Activated CD8-positive, alpha-beta T cell treated with anti-CD3 and anti-CD28 coated beads, Interleukin-2, amount 10 ng/mL, durations not matched to agents 7 days and 5 days (primary cell): ENCODE measurements at regions not wholly inside any gene's neighbourhood (a gene's known extent, or its start where the extent isn't known, plus 50 kb on each side); places are given as distances from the start of the nearest gene placed in this dataset.

Experiments used
- ATAC-seq: fragments of 150-1000 bp; cut with Tn5 transposase; one replicate; pipeline ENCODE4 v1.10.0; 2021; ENCODE audit warnings: moderate library complexity
- CTCF ChIA-PET: fragments of 350-600 bp; sonication (Branson Sonifier 250); formaldehyde crosslinking; loops from one replicate; lab custom pipeline; 2021; ENCODE audit warnings: antibody characterized with exemption; lab: Charles Lee
- POLR2A ChIA-PET: fragments of 350-600 bp; sonication (Branson Sonifier 250); formaldehyde crosslinking; loops from one replicate; lab custom pipeline; 2021; ENCODE audit warnings: antibody characterized with exemption; lab: Charles Lee
- DNase-seq: peaks from one replicate; pipeline ENCODE4 v3.0.0-alpha.2; 2020
- H3K27ac Mint-ChIP-seq: one replicate; pipeline ENCODE4 v1.8.0; 2021; ENCODE audit warnings: mild to moderate bottlenecking, mixed read lengths
- H3K27me3 Mint-ChIP-seq: one replicate; pipeline ENCODE4 v1.8.0; 2021; ENCODE audit warnings: low read depth, mixed read lengths
- H3K36me3 Mint-ChIP-seq: one replicate; pipeline ENCODE4 v1.8.0; 2021; ENCODE audit warnings: low read depth, mixed read lengths
- H3K4me1 Mint-ChIP-seq: one replicate; pipeline ENCODE4 v1.8.0; 2021; ENCODE audit warnings: low read depth, mixed read lengths
- H3K4me3 Mint-ChIP-seq: one replicate; pipeline ENCODE4 v1.8.0; 2021; ENCODE audit warnings: mild to moderate bottlenecking, mixed read lengths
- H3K9me3 Mint-ChIP-seq: one replicate; pipeline ENCODE4 v1.8.0; 2022; ENCODE audit warnings: mixed read lengths; ENCODE audit not compliant: insufficient read depth

GRCh38 chr1:191101960-191102359 lies 624.3 kb upstream of the BRINP3 start:
- H3K27me3 Mint-ChIP-seq = no peaks in the 10 kb centered on the region
- no peak for ATAC-seq
- H3K4me3 Mint-ChIP-seq = no peak overlapping the region
- H3K27ac Mint-ChIP-seq = no peak overlapping the region
- no peaks in the 10 kb centered on the region for H3K36me3 Mint-ChIP-seq
- DNase-seq = no peak
- CTCF ChIA-PET = no interaction called here
- POLR2A ChIA-PET = no interaction called here
- no peaks in the 10 kb centered on the region for H3K4me1 Mint-ChIP-seq
- peaks cover 7% of the 10 kb centered on the region for H3K9me3 Mint-ChIP-seq

- H3K4me3 Mint-ChIP-seq = no peak overlapping the region
- no peaks in the 10 kb centered on the region for H3K27me3 Mint-ChIP-seq
- POLR2A ChIA-PET = no interaction called here
- CTCF ChIA-PET = no interaction called here
- H3K4me1 Mint-ChIP-seq = no peaks in the 10 kb centered on the region
- no peaks in the 10 kb centered on the region for H3K36me3 Mint-ChIP-seq
- no peak for ATAC-seq
- H3K9me3 Mint-ChIP-seq = peaks cover 18% of the 10 kb centered on the region
- no peak overlapping the region for H3K27ac Mint-ChIP-seq
- DNase-seq = no peak
Measured at GRCh38 chr1:191125950-191126349, 648.3 kb upstream of the BRINP3 start.

- CTCF ChIA-PET = no interaction called here
- POLR2A ChIA-PET = no interaction called here
- ATAC-seq (no peak), DNase-seq (no peak)
- peaks cover 20% of the 10 kb centered on the region for H3K9me3 Mint-ChIP-seq
- no peak overlapping the region for H3K4me3 Mint-ChIP-seq
- no peaks in the 10 kb centered on the region for H3K4me1 Mint-ChIP-seq
- H3K27me3 Mint-ChIP-seq = no peaks in the 10 kb centered on the region
- H3K27ac Mint-ChIP-seq = no peak overlapping the region
- H3K36me3 Mint-ChIP-seq = no peaks in the 10 kb centered on the region
Measured at GRCh38 chr1:191134796-191135195, 657.1 kb upstream of the BRINP3 start.

- H3K27ac Mint-ChIP-seq = no peak overlapping the region
- POLR2A ChIA-PET = no interaction called here
- H3K36me3 Mint-ChIP-seq = no peaks in the 10 kb centered on the region
- no peaks in the 10 kb centered on the region for H3K27me3 Mint-ChIP-seq
- H3K9me3 Mint-ChIP-seq = no peaks in the 10 kb centered on the region
- ATAC-seq (no peak), DNase-seq (no peak)
- no peaks in the 10 kb centered on the region for H3K4me1 Mint-ChIP-seq
- no peak overlapping the region for H3K4me3 Mint-ChIP-seq
- CTCF ChIA-PET = no interaction called here
Measured at GRCh38 chr1:191140038-191140437, 662.4 kb upstream of the BRINP3 start.

- H3K27ac Mint-ChIP-seq = no peak overlapping the region
- no peaks in the 10 kb centered on the region for H3K36me3 Mint-ChIP-seq
- H3K27me3 Mint-ChIP-seq = no peaks in the 10 kb centered on the region
- no peaks in the 10 kb centered on the region for H3K4me1 Mint-ChIP-seq
- peaks cover 12% of the 10 kb centered on the region for H3K9me3 Mint-ChIP-seq
- ATAC-seq (no peak), DNase-seq (no peak)
- H3K4me3 Mint-ChIP-seq = no peak overlapping the region
- CTCF ChIA-PET = no interaction called here
- POLR2A ChIA-PET = no interaction called here
Measured at GRCh38 chr1:191142748-191143147, 665.1 kb upstream of the BRINP3 start.

GRCh38 chr1:191145834-191146233 lies 668.2 kb upstream of the BRINP3 start:
- no peaks in the 10 kb centered on the region for H3K36me3 Mint-ChIP-seq
- no peaks in the 10 kb centered on the region for H3K27me3 Mint-ChIP-seq
- H3K4me3 Mint-ChIP-seq = no peak overlapping the region
- DNase-seq = no peak
- H3K27ac Mint-ChIP-seq = no peak overlapping the region
- no peak for ATAC-seq
- POLR2A ChIA-PET = no interaction called here
- CTCF ChIA-PET = no interaction called here
- H3K4me1 Mint-ChIP-seq = no peaks in the 10 kb centered on the region
- H3K9me3 Mint-ChIP-seq = peaks cover 12% of the 10 kb centered on the region

- Mint-ChIP-seq H3K9me3 (peaks cover 21% of the 10 kb centered on the region), H3K36me3 (no peaks in the 10 kb centered on the region), H3K4me3 (no peak overlapping the region), H3K27ac (no peak overlapping the region), H3K4me1 (no peaks in the 10 kb centered on the region), H3K27me3 (no peaks in the 10 kb centered on the region)
- ChIA-PET CTCF (no interaction called here), POLR2A (no interaction called here)
- no peak for ATAC-seq
- DNase-seq = no peak
Measured at GRCh38 chr1:191151321-191151807, 673.7 kb upstream of the BRINP3 start.

- peaks cover 25% of the 10 kb centered on the region for H3K9me3 Mint-ChIP-seq
- ChIA-PET CTCF (no interaction called here), POLR2A (no interaction called here)
- ATAC-seq = no peak
- H3K4me3 Mint-ChIP-seq = no peak overlapping the region
- H3K36me3 Mint-ChIP-seq = no peaks in the 10 kb centered on the region
- H3K4me1 Mint-ChIP-seq = no peaks in the 10 kb centered on the region
- no peak for DNase-seq
- H3K27me3 Mint-ChIP-seq = no peaks in the 10 kb centered on the region
- H3K27ac Mint-ChIP-seq = no peak overlapping the region
Measured at GRCh38 chr1:191152776-191153175, 675.1 kb upstream of the BRINP3 start.

GRCh38 chr1:191155178-191155577 lies 677.5 kb upstream of the BRINP3 start:
- ATAC-seq = no peak
- Mint-ChIP-seq H3K27ac (no peak overlapping the region), H3K9me3 (peaks cover 25% of the 10 kb centered on the region), H3K4me1 (no peaks in the 10 kb centered on the region), H3K36me3 (no peaks in the 10 kb centered on the region), H3K4me3 (no peak overlapping the region), H3K27me3 (no peaks in the 10 kb centered on the region)
- ChIA-PET CTCF (no interaction called here), POLR2A (no interaction called here)
- no peak for DNase-seq

- Mint-ChIP-seq H3K4me3 (no peak overlapping the region), H3K27me3 (no peaks in the 10 kb centered on the region), H3K4me1 (no peaks in the 10 kb centered on the region), H3K9me3 (peaks cover 16% of the 10 kb centered on the region), H3K27ac (no peak overlapping the region), H3K36me3 (no peaks in the 10 kb centered on the region)
- POLR2A ChIA-PET = no interaction called here
- ATAC-seq = no peak
- DNase-seq = no peak
- CTCF ChIA-PET = no interaction called here
Measured at GRCh38 chr1:191160837-191161236, 683.2 kb upstream of the BRINP3 start.

- no peaks in the 10 kb centered on the region for H3K36me3 Mint-ChIP-seq
- CTCF ChIA-PET = no interaction called here
- DNase-seq (no peak), ATAC-seq (no peak)
- no peak overlapping the region for H3K27ac Mint-ChIP-seq
- POLR2A ChIA-PET = no interaction called here
- H3K27me3 Mint-ChIP-seq = no peaks in the 10 kb centered on the region
- peaks cover 10% of the 10 kb centered on the region for H3K9me3 Mint-ChIP-seq
- H3K4me1 Mint-ChIP-seq = no peaks in the 10 kb centered on the region
- H3K4me3 Mint-ChIP-seq = no peak overlapping the region
Measured at GRCh38 chr1:191162762-191163161, 685.1 kb upstream of the BRINP3 start.

GRCh38 chr1:191163621-191164020 lies 686.0 kb upstream of the BRINP3 start:
- Mint-ChIP-seq H3K36me3 (no peaks in the 10 kb centered on the region), H3K4me3 (no peak overlapping the region), H3K27ac (no peak overlapping the region), H3K9me3 (peaks cover 10% of the 10 kb centered on the region), H3K27me3 (no peaks in the 10 kb centered on the region), H3K4me1 (no peaks in the 10 kb centered on the region)
- no peak for ATAC-seq
- CTCF ChIA-PET = no interaction called here
- POLR2A ChIA-PET = no interaction called here
- no peak for DNase-seq

- Mint-ChIP-seq H3K9me3 (peaks cover 10% of the 10 kb centered on the region), H3K4me3 (no peak overlapping the region)
Measured at GRCh38 chr1:191174298-191174697, 696.6 kb upstream of the BRINP3 start.

More at GRCh38 chr1:191174298-191174697, 696.6 kb upstream of the BRINP3 start:
- DNase-seq (no peak), ATAC-seq (no peak)
- H3K36me3 Mint-ChIP-seq = no peaks in the 10 kb centered on the region
- POLR2A ChIA-PET = no interaction called here
- no peaks in the 10 kb centered on the region for H3K27me3 Mint-ChIP-seq
- H3K4me1 Mint-ChIP-seq = peaks cover 9% of the 10 kb centered on the region
- no peak overlapping the region for H3K27ac Mint-ChIP-seq
- CTCF ChIA-PET = no interaction called here
